Uterus (tissue), 2 donors: ENCODE measurements at regions not wholly inside any gene's neighbourhood (a gene's known extent, or its start where the extent isn't known, plus 50 kb on each side); places are given as distances from the start of the nearest gene placed in this dataset.

Source experiments
- POLR2A ChIP-seq, 2 donors: fragments of 450-650 bp; IDR thresholded peaks; one replicate each; pipeline ENCODE4 v1.6.1; 2016; ENCODE audit warnings: antibody characterized with exemption in 2 of 2, mild to moderate bottlenecking in 1 of 2, moderate library complexity in 1 of 2
- TF ChIP-seq, protein P1 (sequence below), 4 experiments: fragments of 200-600 bp in 2 of 4; fragments of 450-650 bp in 2 of 4; sonication (generic) in 2 of 4; IDR thresholded peaks; one replicate each; pipeline ENCODE4 v1.5.1; 2016 to 2019; ENCODE audit warnings: antibody characterized with exemption in 4 of 4, mild to moderate bottlenecking in 2 of 4, moderate library complexity in 1 of 4

DNA sequence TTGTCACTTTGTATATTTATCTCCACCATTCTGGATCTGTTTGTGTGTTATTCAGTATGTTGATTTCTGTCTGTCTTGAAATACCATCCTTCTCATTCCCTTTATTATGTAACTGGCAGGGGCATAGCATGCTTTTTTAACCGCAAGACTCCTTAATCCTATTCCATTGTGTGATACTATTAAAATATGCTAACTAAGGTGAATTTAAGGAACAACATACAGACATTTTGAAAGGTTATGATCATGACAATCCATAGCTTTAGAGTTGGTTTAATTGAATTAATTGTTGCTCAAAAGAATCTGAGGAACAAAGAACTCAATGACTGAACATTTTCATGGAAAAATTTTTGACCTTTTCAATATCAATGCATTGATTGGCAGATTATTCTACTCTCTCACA is 677.3 kb upstream of the ROBO1 start:
- TF ChIP-seq, protein P1, sequence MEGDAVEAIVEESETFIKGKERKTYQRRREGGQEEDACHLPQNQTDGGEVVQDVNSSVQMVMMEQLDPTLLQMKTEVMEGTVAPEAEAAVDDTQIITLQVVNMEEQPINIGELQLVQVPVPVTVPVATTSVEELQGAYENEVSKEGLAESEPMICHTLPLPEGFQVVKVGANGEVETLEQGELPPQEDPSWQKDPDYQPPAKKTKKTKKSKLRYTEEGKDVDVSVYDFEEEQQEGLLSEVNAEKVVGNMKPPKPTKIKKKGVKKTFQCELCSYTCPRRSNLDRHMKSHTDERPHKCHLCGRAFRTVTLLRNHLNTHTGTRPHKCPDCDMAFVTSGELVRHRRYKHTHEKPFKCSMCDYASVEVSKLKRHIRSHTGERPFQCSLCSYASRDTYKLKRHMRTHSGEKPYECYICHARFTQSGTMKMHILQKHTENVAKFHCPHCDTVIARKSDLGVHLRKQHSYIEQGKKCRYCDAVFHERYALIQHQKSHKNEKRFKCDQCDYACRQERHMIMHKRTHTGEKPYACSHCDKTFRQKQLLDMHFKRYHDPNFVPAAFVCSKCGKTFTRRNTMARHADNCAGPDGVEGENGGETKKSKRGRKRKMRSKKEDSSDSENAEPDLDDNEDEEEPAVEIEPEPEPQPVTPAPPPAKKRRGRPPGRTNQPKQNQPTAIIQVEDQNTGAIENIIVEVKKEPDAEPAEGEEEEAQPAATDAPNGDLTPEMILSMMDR (IDR thresholded peaks at IDR 0.05), result no peak
- TF ChIP-seq POLR2A (IDR thresholded peaks at IDR 0.05), result no peak
